Stimulated activated CD4-positive, alpha-beta T cell treated with anti-CD3 and anti-CD28 coated beads, Interleukin-4, amount 100 ng/mL, for 1 hour (primary cell): ENCODE measurements at regions not wholly inside any gene's neighbourhood (a gene's known extent, or its start where the extent isn't known, plus 50 kb on each side); places are given as distances from the start of the nearest gene placed in this dataset.
"Not testable (repeated sequence)": the region's sequence is repeated elsewhere in the genome, so short reads cannot be mapped to it uniquely, and the experiment has no call there.

Experiments used
- DNase-seq: peaks from one replicate; pipeline ENCODE4 v3.0.0-alpha.2; 2020

DNA sequence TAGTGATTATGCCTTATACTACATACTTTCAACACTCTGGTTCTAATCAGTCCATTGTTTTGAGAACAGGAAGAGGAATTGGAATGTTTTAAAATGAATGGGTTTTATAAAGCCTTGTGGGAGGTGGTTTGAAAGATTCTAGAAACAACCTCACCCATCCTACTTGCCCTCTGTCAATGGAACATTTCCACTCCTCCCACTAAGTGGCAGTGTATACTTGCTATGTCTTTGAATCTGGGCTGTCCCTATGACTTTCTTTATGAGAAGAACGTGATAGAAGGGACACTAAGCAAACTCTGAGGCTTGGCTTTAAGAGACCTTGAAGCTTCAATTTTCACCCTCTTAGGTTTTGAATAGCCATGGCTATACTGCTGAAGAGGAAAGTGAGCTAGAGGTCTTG lies 611.2 kb downstream of the PPP4R3C start:
- no peak for DNase-seq

DNA sequence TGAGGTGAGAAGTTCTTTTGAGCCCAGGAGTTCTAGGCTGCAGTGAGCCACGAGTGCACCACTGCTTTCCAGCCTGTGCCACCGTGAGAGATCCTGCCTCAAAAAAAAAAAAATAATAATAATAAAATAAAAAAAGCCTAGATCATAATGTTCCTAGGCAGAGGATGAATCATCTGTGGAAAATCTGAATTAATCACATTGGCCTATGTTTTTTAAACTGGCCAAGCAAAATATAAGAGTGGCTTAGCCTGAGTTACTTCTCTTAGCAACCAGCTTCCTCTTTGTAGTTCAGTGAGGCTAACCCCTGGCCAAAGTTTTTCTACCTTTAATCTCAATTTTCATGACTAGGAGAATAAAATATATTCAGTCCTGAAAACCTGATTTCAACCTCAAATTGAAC lies 614.6 kb downstream of the PPP4R3C start:
- DNase-seq: no peak

DNA sequence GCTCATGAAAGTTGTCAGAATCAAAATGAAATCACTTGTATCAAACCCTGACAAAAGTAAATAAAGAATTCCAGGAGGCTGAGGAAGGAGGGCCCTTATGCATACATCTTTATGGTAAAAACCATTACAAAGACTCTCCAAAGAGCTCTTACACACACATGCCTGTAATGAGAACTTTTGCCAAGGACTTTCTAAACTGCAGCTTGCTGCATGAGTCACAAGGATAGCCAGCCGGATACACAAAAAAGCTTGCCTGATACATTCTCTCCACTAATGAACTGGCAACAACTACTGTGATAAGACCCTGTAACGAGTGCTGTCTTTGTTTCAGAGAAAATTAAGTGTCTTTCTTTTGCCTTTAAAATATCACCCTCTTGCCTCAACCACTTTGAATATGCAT lies 618.1 kb downstream of the PPP4R3C start:
- DNase-seq: no peak

DNA sequence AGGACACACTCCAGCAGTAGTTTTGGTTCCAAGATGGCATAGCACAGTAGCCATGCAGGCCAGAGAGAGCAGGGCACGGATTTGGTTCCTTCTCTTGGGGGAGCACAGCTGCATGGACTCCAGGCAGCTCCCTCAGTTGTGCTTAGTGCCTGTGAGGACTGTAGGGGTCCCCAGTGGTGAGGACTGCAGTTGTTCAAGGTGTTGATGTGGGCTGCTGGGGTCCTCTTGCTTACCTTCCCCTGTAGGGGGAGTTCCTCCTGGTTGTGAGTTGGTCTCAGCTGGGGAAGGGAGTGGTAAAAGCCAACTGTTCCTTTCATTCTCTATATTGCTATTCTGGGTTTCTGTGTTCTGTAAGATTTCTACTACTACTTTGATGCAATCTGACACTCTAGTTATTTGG lies 606.5 kb downstream of the MAGEB5 start:
- no peak for DNase-seq

DNA sequence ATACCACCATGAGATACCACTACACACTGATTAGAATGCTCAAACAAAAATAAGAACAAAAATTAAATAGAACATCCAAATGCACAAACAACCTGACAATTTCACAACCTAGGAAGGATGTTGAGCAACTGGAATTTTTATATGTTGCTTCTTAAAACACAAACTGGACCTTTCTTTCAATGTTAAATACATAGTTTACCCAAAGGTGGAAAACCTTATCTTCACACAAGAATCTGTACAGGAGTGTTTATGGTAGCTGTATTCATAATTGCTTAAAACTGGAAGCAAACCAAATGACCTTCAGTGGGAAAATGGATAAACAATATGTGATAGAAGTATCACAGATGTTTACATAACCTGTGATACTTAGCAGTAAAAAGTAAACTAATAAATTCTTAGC lies 573.8 kb downstream of the MAGEB5 start:
- no peak for DNase-seq

DNA sequence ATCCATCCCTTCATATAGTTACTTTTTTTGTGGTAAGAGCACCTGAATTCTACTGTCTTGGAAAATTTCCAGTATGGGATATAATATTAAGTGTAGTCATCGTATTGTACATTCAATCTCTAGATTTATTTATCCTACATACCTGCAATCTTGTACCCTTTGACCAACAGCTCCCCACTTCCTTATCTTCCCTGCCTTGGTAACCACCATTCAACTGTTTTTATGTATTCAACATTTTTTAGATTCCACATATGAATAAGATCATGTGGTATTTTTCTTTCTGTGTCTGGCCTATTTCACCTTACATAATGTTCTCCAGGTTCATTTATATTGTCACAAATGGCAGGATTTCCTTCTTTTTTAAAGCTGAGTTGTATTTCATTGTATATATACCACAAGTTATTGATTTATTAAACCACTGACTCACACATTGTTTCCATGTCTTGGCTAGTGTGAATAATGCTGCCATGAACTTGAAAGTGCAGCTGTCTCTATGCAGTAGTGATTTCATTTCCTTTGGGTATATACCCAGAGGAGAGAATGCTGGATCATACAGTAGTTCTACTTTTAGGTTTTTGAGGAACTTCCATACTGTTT lies 572.5 kb downstream of the MAGEB5 start:
- no peak for DNase-seq

DNA sequence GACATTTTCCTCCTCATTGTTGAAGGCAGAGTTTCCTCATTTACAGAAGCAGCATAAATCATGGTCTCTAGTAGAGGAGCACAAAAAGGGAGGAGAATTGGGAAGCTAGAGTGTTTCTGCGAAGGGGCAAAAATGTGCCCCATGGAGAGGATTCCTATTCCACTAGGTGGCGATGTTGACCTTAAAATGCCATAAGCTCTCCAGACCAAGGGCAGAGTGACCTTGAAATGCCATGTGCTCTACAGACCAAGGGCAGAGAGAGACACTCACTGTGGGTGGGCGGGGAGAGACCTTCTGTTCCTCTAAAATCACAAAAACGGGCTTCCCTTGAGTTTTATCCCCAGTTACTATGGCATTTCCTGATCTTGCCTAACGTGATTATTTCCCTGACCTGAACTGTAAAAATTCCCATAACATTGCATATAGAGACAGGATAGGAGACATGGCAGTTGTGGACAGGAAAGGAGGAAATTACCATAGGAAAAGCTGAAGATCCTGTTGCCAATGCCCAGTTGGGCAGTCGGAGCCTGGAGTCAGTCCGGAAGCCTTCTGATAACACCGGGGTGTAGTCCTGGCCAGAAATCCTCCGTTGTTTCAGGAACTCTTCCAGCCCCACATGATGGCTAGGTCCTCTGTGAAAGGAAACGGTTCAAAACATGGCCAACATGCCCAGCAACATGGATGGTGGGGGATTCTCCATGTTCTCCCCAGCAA lies 567.7 kb downstream of the MAGEB5 start:
- no peak for DNase-seq

DNA sequence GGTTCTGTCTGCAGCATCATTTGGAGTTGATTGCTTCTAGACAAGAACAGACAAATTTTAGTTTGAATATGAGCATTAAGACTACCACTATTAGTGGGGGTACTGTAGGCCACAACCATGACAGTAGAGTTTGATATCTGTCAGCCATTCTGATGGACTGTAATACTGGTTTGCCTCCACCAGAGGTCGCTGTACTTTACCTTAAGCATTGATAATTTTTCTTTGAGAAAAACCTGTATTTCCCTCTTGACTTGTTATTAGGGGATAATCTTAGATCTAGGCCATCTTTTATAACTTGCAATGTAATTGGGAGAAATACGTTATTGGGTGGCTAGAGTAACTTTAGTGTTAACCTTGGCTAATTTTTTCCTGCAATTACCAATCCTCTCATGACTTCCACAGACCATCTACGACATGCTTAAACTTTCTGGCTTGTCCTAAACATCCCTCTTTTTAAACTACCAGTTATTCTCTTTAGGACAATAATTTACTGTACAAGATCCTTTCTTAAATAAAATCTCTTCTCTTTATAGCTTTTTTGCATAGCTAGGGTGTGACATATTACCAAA lies 562.4 kb downstream of the MAGEB5 start:
- DNase-seq: no peak

DNA sequence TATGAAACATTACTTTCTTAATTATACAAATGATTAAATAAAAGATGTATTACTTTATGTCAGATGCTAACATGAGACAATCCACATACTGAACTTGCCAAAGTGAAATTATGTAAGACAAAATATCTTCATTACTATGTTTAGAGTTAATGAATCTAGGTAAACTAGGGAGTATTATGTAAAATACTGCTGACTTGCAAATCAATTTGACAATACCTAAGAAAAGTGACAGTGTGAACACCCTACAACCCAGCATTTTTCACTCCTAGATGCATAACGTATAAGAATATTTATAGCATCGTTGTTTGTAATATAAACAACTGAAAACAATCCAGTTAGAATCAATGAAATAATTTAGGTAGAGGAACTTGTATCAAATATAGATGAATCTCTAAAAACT lies 546.3 kb downstream of the MAGEB5 start:
- no peak for DNase-seq

DNA sequence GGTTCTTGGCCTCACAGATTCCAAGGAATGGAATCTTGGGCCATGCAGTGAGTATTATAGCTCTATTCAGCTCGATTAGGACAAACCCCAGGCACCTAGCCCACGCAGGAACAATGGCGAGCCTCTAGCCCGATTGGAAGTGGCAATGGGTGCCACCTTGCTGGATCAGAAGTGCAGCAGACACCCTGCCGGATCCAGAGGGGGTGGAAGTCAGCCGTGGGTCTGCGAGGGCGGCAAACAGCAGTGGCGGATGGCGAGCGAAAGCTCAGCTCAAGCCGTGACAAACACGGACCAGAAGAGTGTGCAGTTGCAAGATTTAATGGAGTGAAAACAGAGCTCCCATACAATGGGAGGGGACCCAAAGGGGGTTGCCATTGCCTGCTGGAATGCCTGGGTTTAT lies 539.8 kb downstream of the MAGEB5 start:
- not testable (repeated sequence) for DNase-seq

DNA sequence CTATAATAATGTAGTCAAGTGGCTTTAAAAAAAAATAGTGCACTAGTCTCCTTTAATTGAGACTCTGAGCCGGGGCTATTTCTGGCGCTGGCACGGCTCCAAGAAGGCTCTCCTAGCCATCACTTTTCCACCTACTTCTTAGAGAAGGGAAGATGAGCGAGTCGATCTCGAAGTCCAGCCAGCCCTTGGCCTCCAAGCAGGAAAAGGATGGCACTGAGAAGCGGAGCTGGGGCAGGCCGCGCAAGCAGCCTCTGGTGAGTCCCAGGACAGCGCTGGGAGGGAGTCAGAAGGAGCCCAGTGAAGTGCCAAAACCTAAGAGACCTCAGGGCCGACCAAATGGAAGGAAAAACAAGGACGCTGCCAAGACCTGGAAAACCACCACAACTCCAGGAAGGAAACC lies 531.9 kb downstream of the MAGEB5 start:
- DNase-seq: no peak

DNA sequence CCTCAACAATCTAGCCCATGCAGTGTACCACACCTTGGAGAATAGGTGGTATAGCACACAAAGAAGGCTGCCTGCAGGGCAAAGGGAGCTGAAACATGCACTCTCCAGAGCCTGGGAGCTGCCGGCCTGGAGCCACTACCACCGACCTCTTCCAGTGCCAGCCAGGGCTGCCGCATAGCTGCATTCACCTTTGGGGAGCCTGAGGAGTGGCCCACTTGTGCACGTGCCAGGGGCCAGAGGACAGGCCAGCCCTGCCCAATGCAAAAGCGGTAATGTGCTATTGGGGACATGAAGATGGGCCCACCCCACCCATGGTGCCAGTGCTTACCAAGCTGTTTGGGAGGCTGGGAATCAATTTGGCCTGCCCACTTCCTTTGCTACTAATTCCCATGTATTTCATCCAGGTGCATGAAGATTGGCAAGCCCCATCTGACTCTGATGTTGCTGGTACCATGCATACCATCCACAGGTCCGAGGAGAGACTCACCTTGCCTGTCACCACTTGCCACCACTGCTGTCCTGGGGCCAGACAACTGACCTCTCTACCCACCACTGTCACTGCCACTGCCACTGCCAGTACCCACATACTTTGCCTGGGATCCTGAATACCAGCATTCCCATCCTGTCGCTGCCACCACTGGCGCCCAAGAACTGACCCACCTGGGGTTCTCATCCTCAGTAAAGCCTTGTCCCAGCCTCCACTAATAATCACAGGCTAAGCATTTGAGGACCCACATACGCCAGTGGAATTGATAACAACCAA lies 506.9 kb downstream of the MAGEB5 start:
- no peak for DNase-seq

DNA sequence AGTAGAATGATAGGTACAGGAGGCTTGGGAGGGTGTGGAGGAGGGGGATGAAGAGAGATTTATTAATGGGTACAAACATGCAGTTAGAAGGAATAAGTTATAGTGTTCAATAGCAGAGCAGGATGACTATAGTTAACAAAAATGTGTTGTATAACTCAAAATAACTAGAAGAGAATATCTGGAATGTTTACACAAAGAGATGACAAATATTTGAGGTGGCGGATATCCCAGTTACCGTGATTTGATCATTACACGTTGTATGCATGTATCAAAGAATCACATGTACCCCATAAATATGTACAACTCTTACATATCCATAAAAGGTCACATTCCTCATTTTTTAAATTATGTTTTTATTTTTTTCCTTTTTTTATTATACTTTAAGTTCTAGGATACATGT lies 456.6 kb downstream of the MAGEB5 start:
- DNase-seq: no peak

DNA sequence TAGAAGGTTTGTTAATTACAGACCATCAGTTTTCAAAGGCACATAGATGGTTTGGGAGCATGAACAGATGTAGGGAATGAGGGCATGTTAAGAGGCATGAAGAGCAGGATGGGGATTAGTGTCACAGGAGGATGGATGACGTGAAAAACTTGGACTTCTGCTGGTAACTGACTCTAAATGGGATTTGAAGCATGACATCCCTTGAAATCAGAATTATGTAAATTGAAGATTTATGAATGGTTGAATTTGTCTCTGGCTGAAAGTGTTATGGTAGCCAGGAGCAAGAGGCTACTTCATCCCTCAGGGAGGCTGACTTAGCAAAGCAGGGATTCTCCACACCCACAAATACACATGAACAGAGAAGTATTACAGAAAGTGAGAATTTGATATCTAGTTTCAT lies 454.6 kb downstream of the MAGEB5 start:
- DNase-seq: no peak

DNA sequence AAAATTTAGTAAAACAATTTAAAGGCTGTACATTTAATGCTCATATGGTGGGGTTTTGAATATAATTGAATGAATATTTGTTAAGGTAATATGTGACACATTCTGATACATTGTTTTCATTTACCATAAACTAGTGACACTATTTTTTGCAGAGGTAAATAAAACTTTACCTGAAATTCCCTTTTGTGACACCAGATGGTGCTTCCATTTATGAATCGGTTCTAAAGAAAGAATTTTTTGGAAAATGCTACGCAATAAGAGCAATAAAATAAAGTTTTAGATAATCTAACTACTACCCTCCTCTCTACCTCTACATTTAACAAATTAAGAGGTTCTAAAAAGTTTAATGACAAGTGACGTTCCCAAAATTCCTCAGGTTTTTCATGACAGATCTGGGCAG lies 448.9 kb downstream of the MAGEB5 start:
- DNase-seq: no peak

DNA sequence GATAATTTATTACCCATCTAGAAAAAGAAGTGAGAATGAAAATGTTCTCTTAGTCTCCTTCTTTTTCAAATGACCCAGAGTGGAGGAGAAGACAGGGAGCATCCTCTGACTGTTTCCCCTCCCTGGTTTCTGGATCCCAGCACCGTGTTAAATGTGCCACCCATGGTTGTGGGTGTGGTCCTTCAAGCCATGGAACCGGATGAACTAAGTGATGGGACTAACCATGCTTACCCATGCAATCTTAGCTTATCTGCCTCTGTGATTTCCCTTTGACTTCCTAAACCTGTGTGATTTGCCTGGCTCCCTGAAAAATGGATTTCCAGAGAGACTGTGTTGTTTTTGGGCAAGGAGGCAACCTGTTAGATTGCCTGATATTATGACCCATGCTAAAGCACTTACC lies 437.1 kb downstream of the MAGEB5 start:
- no peak for DNase-seq

DNA sequence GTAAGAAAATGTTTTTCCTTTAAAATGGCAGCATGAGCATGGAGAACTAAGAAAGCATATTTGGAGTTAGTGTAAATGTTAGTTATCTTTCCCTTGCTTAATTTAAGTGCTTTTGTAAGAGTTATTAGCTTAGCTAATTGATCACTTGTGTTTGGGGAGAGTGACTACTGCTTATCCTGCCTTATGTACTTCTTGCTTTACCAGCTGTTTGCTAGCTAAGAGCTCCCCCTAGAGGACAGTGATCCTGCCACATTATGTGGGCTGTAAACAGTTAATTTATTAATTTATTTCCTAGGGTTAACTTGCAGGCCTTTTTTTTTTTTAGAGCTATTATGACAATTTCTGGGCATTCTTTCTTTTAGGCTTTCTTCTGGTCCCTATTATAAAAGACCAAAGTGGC lies 435.8 kb downstream of the MAGEB5 start:
- no peak for DNase-seq

DNA sequence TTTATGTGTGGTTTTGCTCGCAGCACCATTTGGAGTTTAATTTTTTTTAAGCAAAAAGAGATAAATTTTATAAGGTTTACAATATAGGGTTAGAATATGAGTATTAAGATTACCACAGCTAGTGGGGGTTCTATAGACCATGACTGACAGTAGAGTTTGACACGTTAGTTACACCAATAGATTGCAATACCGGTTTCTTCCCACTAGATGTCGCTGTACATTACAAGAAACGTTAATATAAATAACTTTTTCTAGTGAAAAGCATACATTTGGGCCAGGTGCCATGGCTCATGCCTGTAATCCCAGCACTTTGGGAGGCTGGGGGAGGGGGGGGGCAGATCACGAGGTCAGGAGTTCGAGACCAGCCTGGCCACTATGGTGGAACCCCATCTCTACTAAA lies 433.6 kb downstream of the MAGEB5 start:
- DNase-seq: no peak

DNA sequence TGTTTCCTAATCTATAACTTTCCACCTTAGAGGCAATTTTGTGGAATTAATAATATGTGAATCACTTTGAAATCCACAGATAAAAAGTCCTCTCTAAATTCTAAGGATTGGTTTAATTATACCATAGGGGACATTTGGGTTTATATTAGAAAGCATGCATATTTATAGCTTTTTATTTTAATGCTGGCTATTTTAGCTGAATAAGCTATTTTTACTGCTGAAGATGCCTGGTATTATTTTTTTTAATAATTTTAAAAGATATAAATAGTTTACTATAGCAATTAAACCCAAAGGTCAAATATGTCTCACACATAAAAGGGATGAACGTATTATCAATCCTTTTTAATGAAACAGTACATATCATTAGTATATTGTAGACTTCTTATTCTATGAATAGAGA lies 415.4 kb downstream of the MAGEB5 start:
- DNase-seq: no peak

DNA sequence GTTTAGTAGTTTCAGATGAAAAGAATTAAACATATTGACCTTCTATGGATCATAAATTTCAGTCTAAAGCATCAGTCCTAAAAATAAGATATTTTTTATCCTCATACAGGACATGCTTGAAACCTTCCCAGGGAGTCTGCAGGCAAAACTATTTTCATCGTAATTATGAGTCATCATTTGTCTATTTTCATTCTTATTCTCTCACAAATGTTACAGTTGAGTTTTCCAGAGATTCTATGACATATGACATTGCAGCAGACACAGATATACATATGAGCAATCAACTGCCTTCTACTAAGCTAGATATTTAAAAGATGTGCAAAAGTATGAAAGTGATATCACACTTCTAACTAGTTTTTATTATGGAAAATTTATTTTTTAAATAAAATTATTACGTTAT lies 398.0 kb downstream of the MAGEB5 start:
- no peak for DNase-seq

DNA sequence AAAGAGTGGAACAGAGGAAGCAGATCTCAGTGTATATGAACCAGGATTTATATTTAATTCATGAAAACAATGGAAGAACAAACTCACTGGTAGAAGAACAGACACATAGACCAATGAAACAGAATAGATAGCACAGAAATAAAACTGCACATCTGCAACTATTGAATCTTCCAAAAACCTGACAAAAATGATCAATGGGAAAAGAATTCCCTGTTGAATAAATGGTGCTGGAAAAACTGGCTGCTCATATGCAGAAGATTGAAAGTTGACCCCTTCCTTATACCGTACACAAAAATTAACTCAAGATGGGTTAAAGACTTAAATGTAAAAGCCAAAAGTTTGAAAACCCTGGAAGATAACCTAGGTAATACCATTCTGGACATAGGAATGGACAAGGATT lies 391.0 kb downstream of the MAGEB5 start:
- no peak for DNase-seq

DNA sequence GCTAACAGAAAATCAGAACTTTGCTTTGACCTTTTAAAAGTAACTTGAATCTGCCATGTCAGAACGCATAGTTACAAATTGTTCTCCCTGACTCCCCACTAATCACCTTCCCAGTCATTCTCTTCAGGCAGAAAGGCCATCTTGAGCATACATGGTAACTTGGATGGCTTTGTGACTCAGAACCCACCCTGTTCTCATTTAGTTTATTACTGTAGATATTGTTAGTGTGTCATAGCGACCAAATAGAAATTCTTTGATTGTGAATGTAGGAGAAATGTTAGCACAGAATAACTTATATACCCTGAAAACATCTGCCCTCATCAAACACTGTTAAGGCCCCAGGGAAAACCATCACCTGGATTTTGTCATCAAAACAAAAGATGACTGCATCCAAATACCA lies 382.0 kb downstream of the MAGEB5 start:
- DNase-seq: no peak

DNA sequence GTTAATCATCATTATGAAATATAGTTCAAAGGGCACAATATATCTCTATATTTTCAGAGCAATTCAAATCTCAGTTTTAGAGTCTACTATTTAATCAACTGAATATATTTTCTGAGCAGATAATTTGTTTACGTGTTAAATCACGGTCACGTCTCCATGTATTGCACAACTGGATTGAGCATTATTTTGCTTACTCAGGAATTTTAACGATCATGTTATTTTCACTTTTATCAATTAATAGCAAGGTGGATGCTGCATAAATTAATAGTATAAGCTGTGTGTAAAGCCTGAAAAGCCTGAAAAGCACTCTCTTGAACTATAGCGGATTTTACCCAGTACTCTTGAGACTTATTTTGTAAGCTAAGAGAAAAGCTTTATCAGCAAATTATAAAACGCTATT lies 374.9 kb downstream of the MAGEB5 start:
- DNase-seq: no peak

DNA sequence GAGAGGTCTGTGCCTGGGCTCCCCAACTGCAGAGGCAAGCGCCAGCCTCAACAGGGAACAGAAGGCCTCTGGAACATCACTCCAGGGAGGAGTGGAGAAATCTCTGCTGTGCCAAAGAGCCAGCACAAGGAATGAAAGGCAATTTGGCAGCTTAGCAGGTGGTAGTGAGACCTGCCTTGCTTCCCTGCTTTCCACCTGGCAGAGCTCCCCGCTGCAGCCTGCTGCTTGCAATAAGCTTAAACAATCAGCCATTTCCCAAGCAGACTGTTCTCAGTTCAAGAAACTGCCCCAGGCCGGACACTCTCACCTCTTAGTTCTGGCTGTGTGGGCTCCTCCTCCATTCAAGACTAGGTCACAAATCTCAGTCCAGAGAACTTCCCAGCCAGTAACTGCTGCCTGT lies 370.6 kb downstream of the MAGEB5 start:
- no peak for DNase-seq
